GM19372 (cell line): ENCODE measurements at regions not wholly inside any gene's neighbourhood (a gene's known extent, or its start where the extent isn't known, plus 50 kb on each side); places are given as distances from the start of the nearest gene placed in this dataset.

Source experiments
- ATAC-seq: cut with Tn5 transposase; IDR thresholded peaks from one replicate; pipeline ENCODE4 v1.9.1; 2021; ENCODE audit warnings: mild to moderate bottlenecking, low read depth, moderate library complexity; ENCODE audit not compliant: unreplicated experiment

DNA sequence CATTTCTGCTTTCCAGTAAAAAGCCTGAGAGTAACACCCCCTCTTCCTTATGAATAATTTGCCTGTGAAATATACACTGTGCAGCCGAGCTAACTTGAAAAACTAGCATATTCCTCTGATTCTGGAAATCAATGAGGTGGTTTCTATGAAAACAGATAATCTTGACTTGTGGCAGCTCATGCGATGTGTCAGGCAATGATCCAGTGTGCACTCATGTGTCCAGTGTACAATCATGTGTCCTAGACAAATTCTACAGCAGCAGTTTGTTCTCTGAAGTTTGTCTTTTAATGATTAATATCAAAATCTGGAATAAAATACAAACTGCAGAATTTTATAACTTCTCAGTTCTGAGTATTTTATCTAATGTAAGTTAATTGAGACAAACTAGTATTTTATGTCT is 2213.9 kb upstream of the PCDH20 start:
- ATAC-seq: no peak

DNA sequence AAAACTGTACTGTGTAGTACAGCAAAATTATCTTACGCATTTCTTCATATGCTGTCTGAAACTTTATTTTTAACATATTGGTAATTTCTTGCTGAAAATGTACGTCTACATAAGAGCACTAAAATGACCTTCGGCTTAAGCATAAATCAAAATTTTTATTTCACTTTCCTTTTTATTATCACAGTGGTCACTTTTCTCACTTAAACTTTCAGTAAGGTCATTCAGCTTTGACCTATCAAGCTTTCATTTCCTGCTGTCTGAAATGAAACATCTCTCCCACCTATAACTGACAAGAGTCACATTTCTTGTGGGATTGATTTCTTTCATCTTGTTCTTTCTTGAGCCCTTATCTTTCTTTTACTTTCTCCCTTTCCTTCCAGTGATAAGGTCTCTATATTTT is 2212.7 kb upstream of the PCDH20 start:
- ATAC-seq: no peak

DNA sequence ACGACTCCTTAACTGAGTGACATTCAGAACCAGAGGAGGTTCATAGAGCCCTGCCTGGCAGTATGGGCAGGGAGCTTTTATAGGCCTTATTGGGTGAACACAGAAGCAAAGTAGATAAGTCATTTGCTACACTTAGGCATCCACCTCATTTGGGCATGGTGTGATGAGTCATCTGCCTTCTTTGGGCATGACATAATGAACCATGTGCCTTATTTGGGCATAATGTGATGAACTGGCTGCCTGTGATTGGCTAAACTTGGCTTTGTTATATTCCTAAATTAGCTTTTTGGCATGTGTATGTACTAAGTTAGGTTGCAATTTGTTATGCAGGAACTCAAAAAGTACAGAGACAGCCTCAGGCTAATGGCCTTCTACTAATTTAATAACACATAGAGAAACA is 2210.2 kb upstream of the PCDH20 start:
- no peak for ATAC-seq

DNA sequence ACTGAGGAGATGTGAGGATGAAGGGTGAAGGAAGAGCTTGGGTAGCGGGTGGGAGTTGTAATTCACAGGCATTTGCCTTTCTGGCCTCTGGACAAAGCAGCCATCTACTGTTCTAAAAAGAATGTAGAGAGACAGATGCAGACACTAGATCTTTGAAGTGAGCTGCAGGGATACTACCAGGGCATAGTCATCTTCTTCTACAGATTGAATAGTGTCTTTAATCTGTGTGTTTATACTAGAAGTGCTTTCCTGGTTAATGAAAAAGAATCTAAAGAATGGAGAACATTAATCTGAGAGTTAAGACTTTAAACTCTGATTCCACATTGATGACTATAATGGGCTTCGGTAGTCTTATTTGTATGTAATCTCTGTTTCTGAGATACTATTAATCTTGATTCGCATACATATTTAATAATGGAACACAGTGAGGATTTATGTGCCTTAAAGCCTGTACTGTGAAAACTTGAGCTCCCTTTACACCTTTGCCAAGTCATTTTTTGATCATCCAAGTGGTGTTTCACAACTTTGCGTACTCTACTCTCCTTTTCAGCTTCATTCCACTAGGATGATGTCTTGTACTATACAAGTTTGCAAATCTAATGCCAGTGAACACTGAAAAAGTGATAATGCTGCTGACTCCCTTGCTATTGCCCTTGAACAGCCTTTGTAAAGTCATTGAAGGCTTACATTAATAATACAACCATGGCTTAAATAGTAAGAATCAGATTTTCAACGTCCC is 2199.4 kb upstream of the PCDH20 start:
- no peak for ATAC-seq

DNA sequence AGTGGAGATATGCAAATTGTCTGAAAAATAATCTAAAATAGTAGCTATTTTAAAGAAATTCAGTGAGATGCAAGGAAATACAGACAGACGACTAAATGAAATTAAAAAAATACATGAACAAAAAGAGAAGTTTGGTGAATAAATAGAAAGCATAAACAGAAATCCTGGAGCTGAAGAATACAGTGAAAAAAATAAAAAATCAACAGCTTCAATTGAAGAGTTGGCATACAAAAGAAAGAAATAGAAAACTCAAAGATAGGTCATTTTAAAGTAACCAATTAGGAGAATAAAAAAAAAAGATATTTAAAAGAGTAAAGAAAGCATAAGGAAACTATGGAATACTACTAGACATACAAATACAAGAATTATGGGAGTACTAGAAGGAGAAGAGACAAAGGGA is 2191.5 kb upstream of the PCDH20 start:
- ATAC-seq: no peak

DNA sequence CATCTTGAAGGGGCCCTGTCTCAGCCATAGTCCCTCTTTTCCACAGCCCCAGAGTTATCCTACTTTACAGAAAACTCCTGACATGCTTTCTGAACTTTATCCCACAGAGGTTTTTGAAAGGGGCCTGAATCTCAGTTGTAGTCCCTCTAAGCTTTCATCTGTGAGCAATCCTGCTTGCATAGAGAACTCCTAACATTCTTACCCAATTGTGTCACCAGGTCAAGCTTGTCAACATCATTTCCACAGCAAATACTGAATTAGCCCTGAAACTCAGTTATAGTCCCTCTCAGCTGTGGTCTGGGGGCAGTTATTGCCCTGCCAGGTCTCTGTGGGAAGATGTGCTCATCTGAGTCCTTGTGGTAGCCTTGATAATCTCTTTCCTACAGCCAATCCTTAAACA is 2190.3 kb upstream of the PCDH20 start:
- no peak for ATAC-seq

DNA sequence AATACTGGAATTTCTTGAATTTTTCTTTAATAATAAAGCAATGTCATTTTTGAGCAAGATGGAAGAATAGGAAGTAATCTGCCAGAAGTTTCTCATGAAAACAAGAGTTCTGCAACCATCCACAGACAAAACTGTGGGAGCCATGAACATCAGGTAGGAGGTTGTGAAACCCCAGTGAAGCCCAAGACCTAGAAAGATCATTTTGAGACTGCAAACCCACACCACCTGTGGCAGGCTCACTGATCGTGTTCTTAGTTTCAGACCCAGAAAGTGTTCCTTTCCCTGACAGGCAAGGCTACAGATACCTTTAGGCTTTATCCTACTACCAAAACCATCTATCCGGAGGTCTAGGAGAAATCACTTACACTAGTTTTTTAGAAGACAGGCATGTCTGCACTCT is 2189.8 kb upstream of the PCDH20 start:
- ATAC-seq: no peak

DNA sequence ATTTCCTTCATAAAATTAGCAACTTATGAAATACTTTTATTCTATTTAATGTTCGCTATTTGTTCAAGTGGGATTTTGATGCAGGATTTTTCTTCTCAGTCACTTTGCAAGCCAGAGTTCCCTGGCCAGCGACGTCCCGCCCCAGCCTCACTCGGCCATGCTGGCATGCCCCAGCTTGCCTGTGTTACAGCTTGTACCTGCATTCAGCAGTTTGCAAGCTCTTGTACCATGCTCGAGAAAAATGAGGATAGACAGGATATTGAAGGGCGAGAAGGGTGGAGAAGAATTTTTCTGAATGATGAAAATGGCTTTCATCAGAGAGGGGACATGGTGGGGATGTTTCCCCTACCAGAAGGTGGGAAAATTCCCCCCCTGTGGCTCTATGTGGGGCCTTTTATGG is 2180.2 kb upstream of the PCDH20 start:
- no peak for ATAC-seq

DNA sequence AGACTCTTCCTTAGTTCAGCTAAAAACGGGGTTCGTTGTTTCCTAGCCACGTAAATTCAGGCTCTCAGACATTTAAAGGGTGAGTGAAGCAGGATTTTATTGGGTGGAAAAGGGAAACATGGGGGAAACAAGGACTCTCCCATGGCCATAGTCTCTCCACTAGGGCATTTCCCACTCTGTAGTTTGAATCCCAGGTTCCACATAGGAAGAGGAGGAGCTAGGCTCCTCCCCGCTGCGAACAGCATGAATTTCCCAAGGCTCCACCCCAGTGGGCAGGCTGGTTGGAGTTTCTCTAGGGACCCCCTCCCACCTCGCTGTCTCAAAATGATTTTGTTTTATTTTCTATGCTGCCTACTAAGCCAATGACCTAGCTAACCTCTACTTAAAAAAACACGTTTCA is 2170.8 kb upstream of the PCDH20 start:
- no peak for ATAC-seq

DNA sequence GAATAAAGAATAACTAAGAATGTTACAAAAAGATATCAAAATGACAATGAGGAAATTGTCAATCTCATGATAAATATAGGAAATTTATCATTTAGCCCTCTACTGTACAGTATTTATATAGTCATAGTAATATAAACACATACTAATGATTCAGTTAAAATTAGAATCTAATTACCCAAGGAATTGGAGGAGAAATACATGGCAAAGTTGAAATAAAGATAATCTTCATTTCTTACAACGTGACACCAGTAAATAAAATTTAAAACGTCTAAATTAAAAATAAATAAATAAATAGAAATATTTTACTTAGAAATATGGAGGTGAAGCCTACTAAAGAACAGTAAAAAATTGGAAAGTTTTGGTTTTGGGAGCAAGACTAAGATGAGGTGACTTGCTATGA is 2163.1 kb upstream of the PCDH20 start:
- no peak for ATAC-seq

DNA sequence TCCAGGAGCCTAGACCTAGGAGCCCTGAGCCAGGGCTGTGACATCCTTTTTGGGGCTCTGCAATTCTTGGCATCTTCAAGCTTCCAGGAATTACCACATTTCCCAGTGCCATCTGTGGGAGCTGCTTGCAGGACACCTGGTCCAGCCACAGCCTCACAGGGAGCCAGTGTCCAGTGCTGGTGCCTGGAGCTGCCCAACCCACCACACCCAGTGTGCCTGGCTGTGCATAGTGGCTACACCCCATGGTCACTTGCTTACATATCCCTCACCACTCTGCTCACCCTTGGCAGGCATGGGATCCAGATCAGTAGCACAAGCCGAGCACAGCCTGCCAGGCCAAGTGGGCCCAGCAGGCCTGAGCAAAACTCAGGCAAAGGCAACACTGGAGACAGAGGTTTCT is 2151.4 kb upstream of the PCDH20 start:
- ATAC-seq: no peak

DNA sequence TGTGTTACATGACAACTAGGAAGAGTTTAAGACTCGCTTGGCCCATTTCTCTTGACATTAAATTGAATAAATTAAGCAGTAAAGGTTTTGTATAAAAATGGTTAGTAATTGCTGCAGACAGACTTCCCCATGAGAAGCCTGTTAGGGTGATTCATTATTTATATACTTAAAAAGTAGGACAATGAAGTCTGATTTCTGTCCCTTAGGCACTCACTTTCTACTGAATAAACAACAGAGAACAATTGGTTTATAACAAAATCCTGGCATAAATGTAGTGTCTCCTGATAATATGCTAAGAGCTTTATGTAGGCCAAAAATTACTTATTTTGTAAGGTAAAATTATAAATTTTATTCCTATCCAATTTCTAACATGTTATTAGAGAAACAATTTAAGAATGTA is 2138.5 kb upstream of the PCDH20 start:
- no peak for ATAC-seq

DNA sequence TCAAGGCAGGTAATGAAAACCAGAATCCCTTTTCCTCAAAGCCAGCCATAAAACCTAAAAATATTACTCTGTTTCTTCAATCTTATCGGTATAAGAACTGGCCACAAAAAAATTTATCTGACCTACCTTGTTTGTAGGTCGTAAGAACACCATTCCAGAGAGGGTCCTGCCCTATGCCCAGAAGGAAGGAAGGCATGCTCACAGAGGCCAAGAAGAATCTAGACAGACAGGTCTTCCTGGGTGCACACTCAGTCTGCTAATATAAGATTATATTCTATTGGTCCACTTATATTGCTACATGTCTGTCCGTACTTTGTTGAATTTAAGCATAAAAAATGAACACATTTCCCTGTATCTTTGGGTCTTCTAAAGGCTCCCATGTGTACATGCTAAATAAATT is 2136.1 kb upstream of the PCDH20 start:
- ATAC-seq: no peak

DNA sequence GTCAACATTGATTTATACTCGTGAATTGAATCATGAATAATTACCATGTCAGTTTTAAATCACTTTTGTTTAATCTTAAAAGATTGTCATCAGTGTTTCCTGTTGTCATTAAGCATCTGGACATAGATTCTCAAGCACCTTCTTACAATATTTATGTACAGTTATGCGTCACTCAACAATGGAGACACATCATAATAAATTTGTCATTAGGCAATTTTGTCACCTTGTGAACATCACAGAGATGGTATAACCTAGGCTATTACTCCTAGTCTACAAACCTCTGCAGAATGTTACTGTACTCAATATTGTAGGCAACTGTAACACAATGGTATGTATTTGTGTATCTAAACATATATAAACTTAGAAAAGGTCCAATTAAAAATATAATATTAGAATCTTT is 2130.9 kb upstream of the PCDH20 start:
- ATAC-seq: no peak

DNA sequence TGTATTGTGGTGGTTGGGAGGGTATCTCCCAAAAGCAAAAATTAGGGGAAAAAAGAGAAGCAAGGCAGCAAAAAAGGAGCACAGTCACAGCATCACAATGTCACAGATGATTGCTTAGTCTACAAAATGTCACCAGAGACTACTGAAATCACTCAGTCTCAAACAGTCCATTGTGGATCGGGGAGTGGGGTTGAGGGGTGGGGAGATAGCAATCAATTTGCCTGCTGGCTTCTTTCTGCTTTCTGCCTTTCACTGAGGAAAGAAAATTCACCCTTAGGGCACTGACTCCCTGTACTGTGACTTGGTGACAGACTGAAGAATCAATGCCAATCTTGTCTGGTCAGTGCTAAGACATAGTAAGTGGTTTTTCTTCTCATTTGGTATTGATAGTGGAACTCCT is 2127.1 kb upstream of the PCDH20 start:
- ATAC-seq: no peak

DNA sequence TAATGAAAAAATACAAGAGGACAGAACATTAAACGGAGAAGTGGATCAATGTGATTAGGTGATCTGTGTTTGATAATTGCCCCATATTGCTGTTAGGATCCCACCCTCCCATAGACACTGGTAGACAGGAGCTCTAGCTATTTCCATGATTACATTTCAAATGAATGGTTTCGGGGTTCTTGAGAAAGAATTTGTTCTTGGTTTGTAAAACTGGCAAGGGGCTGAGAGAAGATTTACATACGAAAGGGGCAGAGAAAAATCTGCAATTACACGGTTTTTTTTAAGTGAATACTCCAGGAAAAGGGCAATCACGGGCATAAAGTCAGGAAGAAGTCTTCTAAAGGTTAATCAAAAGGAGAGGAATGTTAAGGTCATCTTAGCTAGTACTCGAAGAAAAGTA is 2125.7 kb upstream of the PCDH20 start:
- ATAC-seq: no peak

DNA sequence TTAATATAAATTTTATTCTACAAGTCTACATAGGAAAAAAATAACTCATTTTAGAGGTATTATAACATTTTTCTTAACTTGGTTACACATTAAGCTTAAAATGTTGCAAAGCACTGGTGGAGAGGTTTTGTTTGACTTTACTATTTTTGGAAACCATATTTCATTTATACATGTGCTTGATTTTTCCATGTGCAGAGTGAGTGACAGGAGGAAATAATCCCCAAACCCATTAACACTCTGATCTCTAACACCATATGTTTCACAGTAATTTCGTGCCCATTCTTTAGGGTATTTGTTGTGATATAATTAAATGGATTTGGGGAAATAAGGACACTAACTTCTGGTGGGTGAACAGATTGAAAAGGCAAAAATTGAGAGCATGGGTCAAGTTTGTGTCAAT is 2124.4 kb upstream of the PCDH20 start:
- no peak for ATAC-seq

DNA sequence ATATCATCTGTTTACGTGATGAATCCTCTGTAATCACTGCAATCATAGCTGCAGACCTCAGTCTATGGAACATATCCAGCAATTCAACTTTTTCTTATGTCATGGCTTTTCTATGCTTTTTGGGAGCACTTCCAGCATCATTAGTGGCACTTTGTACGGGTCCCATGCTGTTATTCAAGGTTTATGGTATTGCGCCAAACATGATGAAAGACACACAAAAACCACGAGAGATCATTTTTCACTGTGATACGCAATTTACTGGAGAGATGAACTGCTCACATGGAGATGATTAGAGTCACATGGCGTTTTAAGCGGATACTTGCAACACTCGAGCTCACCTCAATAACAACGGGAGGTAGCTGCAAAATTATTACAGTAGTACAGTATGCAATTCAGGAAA is 2101.7 kb upstream of the PCDH20 start:
- no peak for ATAC-seq

DNA sequence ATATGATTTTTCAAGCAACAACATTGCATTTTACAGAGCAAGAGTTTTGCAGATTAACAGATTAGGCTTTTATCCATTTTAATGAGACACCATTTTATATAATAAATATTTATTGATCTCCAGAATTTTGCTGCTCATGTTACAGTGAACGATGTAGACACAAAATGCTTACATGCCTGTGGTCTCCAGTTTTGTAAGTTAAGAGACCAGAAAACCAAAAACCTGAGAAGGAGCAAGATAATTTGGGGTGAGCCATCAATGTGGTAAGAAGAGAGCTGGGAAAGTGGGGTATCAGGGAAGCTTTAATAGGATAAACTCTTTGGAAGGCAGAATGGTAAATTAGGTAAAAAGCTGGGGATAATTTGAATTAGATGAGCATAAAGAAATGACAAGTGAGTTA is 2100.5 kb upstream of the PCDH20 start:
- no peak for ATAC-seq

DNA sequence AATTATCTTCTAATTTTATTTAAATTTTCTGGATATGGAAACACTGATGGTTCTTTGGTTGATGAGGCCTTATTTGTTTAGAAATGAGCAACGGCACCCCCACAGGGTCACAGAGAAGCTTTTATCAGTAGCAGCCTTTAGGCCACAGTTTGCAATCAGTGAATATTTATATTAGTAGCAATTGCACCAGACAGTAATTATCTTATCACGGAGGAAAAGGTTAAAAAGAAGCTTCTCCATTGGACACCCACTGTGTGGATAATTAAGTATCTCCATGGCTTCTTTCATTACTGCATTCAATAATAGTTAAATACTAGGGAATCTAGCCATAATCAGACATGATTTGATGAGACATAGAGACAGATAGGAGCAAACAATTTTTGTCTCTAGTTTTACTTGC is 2099.2 kb upstream of the PCDH20 start:
- ATAC-seq: no peak

DNA sequence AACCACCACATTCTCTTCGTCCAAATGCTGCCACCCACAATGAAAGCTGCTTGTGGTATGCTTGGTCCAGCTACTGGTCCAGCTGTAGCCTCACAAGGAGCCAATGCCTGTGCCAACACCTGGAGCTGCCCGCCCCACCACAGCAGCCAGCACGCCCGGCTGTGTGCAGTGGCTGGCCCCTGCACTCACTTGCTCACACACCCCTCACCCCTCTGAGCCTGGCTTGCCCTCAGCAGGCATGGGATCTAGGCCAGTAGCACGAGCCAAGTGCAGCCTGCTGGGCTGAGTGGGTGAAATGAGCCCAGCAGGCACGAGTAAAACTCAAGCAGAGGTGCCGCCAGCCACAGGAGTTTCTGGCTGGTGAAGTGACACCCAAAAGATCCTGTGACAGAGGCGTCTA is 2096.4 kb upstream of the PCDH20 start:
- no peak for ATAC-seq

DNA sequence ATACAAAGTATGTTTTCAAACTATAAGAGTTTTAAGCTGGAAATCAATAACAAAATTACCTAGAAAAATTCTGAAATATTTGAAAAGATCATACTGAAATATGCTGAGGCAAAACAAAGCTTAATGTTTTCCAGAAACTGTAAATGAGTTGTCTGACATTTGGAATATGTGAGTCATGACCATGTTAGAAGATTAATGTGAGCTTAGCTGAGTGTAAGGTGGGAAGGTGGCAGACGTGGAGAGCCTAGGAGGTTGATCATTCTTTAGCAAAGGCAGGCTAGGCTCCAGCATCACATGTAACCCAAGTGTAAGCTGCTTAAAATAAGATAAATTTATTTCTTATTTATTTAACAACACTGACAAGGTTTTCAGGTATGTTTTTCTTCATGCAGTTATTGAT is 2086.1 kb upstream of the PCDH20 start:
- no peak for ATAC-seq

DNA sequence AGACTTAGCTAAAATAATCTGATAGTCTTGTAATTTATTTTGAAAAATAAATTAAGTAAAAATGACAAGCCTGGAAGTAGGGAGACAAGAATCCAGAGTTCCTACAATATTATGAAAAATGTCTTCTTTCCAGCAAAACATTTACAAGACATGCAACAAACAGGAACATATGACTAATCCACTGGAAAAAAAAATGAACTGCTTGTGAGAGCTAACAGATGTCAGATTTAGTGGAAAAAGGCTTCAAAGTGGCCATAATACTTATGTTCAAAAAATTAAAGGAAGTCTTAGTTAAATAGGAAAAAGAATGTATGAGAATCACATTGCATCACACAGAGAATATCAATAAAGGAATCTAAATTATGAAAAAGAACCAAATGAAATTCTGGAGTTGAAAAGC is 2082.0 kb upstream of the PCDH20 start:
- no peak for ATAC-seq
